ENCODE measurements at regions not wholly inside any gene's neighbourhood (a gene's known extent, or its start where the extent isn't known, plus 50 kb on each side); places are given as distances from the start of the nearest gene placed in this dataset.
"Not testable (repeated sequence)": the region's sequence is repeated elsewhere in the genome, so short reads cannot be mapped to it uniquely, and the experiment has no call there.

GRCh38 chr7:32788174-32788573 lies 103.4 kb downstream of the KBTBD2 start:
- WGBS, 2 donors: 90 to 96% methylated on average over 2 of the region's 2 CpGs
- not testable (repeated sequence) for DNase-seq (ENCODE audit: low spot score in 2 of 2); H3K4me3 ChIP-seq; H3K27me3 ChIP-seq; H3K36me3 ChIP-seq; H3K27ac ChIP-seq; H3K4me1 ChIP-seq; H3K9me3 ChIP-seq

GRCh38 chr7:32785365-32785944 lies 106.1 kb downstream of the KBTBD2 start:
- H3K36me3 ChIP-seq; DNase-seq (ENCODE audit: low spot score in 2 of 2); H3K4me3 ChIP-seq; H3K4me1 ChIP-seq; H3K27ac ChIP-seq; H3K27me3 ChIP-seq; H3K9me3 ChIP-seq: not testable (repeated sequence)
- 58 to 64% methylated on average over 5 of the region's 5 CpGs for WGBS, 2 donors

GRCh38 chr7:32779895-32780294 lies 111.7 kb downstream of the KBTBD2 start:
- not testable (repeated sequence) for H3K27ac ChIP-seq; H3K4me1 ChIP-seq; H3K4me3 ChIP-seq; DNase-seq (ENCODE audit: low spot score in 2 of 2); H3K27me3 ChIP-seq; H3K36me3 ChIP-seq; H3K9me3 ChIP-seq
- 100% methylated on average over 1 of the region's 1 CpG; no CpG with 5 or more reads in 1 of the 2 donors for WGBS, 2 donors

- H3K4me3 ChIP-seq: no peak overlapping the region
- peaks cover 0 to 9% (median 0%) of the 10 kb centered on the region in 4 donors for H3K4me1 ChIP-seq
- no peak for DNase-seq (ENCODE audit: low spot score in 2 of 2)
- no peaks in the 10 kb centered on the region for H3K36me3 ChIP-seq
- H3K9me3 ChIP-seq: peaks cover 0 to 10% (median 0%) of the 10 kb centered on the region in 4 donors
- H3K27me3 ChIP-seq: no peaks in the 10 kb centered on the region
- 39 to 81% methylated on average over 1 of the region's 1 CpG for WGBS, 2 donors
- TF ChIP-seq EP300 (IDR thresholded peaks at IDR 0.05) (no peak), CTCF (IDR thresholded peaks at IDR 0.05) (no peak), POLR2A (IDR thresholded peaks at IDR 0.05) (no peak)
- no peak overlapping the region for H3K27ac ChIP-seq
Observed at GRCh38 chr7:32779167-32779566, 112.4 kb downstream of the KBTBD2 start.

- H3K36me3 ChIP-seq; H3K4me3 ChIP-seq; DNase-seq (ENCODE audit: low spot score in 2 of 2); H3K4me1 ChIP-seq; H3K9me3 ChIP-seq; H3K27ac ChIP-seq; H3K27me3 ChIP-seq: not testable (repeated sequence)
- WGBS, 2 donors: 90 to 98% methylated on average over 4 of the region's 4 CpGs
Observed at GRCh38 chr7:32777041-32777666, 114.4 kb downstream of the KBTBD2 start.

GRCh38 chr7:32776318-32776717 lies 115.2 kb downstream of the KBTBD2 start:
- not testable (repeated sequence) for H3K27me3 ChIP-seq; H3K36me3 ChIP-seq; H3K27ac ChIP-seq; H3K4me3 ChIP-seq; DNase-seq (ENCODE audit: low spot score in 2 of 2); H3K4me1 ChIP-seq; H3K9me3 ChIP-seq
- WGBS, 2 donors: 63 to 76% methylated on average over 3 of the region's 3 CpGs

- not testable (repeated sequence) for H3K27me3 ChIP-seq; DNase-seq (ENCODE audit: low spot score in 2 of 2); H3K9me3 ChIP-seq; H3K27ac ChIP-seq; H3K36me3 ChIP-seq; H3K4me1 ChIP-seq; H3K4me3 ChIP-seq
- 44 to 51% methylated on average over 4 of the region's 4 CpGs for WGBS, 2 donors
Observed at GRCh38 chr7:32775809-32776208, 115.8 kb downstream of the KBTBD2 start.

- WGBS, 2 donors: 20 to 35% methylated on average over 1 of the region's 1 CpG
- Histone ChIP-seq H3K36me3 (no peaks in the 10 kb centered on the region), H3K4me3 (no peak overlapping the region)
Observed at GRCh38 chr7:32774541-32774951, 117.0 kb downstream of the KBTBD2 start.

GRCh38 chr7:32768866-32769510 lies 122.6 kb downstream of the KBTBD2 start:
- not testable (repeated sequence) for H3K27me3 ChIP-seq; H3K4me1 ChIP-seq; DNase-seq (ENCODE audit: low spot score in 2 of 2); H3K27ac ChIP-seq; H3K4me3 ChIP-seq; H3K36me3 ChIP-seq; H3K9me3 ChIP-seq
- WGBS, 2 donors: 58 to 64% methylated on average over 3 of the region's 3 CpGs

More at GRCh38 chr7:32774541-32774951, 117.0 kb downstream of the KBTBD2 start:
- Histone ChIP-seq H3K4me1 (peaks cover 0 to 9% (median 0%) of the 10 kb centered on the region in 4 donors), H3K9me3 (no peaks in the 10 kb centered on the region), H3K27me3 (no peaks in the 10 kb centered on the region), H3K27ac (no peak overlapping the region)
- no peak for DNase-seq (ENCODE audit: low spot score in 2 of 2)
- no peak for TF ChIP-seq EP300 (IDR thresholded peaks at IDR 0.05)
- no peak for TF ChIP-seq CTCF (IDR thresholded peaks at IDR 0.05)
- TF ChIP-seq POLR2A (IDR thresholded peaks at IDR 0.05): no peak

GRCh38 chr7:32768338-32768737 lies 123.2 kb downstream of the KBTBD2 start:
- not testable (repeated sequence) for H3K4me3 ChIP-seq; H3K36me3 ChIP-seq; DNase-seq (ENCODE audit: low spot score in 2 of 2); H3K27me3 ChIP-seq; H3K4me1 ChIP-seq; H3K9me3 ChIP-seq; H3K27ac ChIP-seq
- 79 to 96% methylated on average over 1 of the region's 1 CpG for WGBS, 2 donors
